ENCODE measurements at regions not wholly inside any gene's neighbourhood (a gene's known extent, or its start where the extent isn't known, plus 50 kb on each side); places are given as distances from the start of the nearest gene placed in this dataset.

DNA sequence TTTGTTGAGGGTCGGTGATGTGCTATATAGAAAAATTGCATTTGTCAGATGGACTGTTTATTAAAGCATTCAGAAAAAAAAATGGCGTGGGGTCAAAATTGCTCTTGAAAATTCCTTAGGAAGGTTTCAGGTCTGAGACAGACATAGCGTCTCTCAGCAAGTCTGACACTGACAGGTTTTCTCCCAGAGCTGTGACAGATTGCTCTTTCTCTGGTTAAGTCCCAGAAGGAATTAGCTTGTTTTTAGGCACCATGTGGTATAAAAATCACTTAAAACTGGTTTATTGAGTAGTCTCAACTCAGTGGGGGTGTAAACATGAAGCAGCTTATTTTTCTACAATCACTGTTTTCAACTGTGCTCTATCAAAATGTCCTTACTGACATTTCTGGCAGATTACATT lies 1379.8 kb downstream of the MAT2B start:
- TF ChIP-seq POLR2A (IDR thresholded peaks at IDR 0.05; ENCODE audit: low read length) (no peak), GATA1 (IDR thresholded peaks at IDR 0.05; ENCODE audit: low read depth, low read length) (no peak)
